ENCODE measurements at regions not wholly inside any gene's neighbourhood (a gene's known extent, or its start where the extent isn't known, plus 50 kb on each side); places are given as distances from the start of the nearest gene placed in this dataset.
"Not testable (repeated sequence)": the region's sequence is repeated elsewhere in the genome, so short reads cannot be mapped to it uniquely, and the experiment has no call there.

DNA sequence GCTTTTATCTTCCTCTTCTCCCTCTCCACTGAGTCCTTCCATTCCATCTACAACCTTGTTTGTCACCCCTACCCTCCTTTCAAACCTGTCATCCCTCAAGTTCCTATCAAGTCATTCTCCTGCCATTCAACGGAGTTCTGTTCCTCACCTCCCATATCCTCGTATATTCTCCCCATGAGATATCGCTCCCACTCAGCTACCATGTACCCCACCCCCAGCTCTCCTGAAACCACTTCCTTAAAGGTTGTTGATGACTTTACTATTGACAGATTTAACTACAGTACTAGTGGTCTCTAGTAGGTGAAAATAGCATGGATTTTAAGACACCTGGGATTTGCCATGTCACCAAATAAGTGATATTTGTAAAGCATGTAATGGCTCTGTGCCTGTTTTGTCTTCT is 107.4 kb upstream of the BARHL2 start:
- no peak for DNase-seq (ENCODE audit: low read depth in 2 of 2)

- no peak for DNase-seq (ENCODE audit: low read depth in 2 of 2)
Observed at GRCh38 chr1:90823686-90824085, 106.6 kb upstream of the BARHL2 start.

GRCh38 chr1:90821788-90822359 is 104.8 kb upstream of the BARHL2 start:
- no peak for DNase-seq (ENCODE audit: low read depth in 2 of 2)

- DNase-seq (ENCODE audit: low read depth in 2 of 2) = no peak
Observed at GRCh38 chr1:90821152-90821787, 104.2 kb upstream of the BARHL2 start.

- DNase-seq (ENCODE audit: low read depth in 2 of 2) = no peak
Observed at GRCh38 chr1:90820745-90821144, 103.6 kb upstream of the BARHL2 start.

- DNase-seq (ENCODE audit: low read depth in 2 of 2) = no peak
Observed at GRCh38 chr1:90817399-90817798, 100.3 kb upstream of the BARHL2 start.

- DNase-seq (ENCODE audit: low read depth in 2 of 2) = not testable (repeated sequence)
Observed at GRCh38 chr1:90812237-90812636, 95.1 kb upstream of the BARHL2 start.

DNA sequence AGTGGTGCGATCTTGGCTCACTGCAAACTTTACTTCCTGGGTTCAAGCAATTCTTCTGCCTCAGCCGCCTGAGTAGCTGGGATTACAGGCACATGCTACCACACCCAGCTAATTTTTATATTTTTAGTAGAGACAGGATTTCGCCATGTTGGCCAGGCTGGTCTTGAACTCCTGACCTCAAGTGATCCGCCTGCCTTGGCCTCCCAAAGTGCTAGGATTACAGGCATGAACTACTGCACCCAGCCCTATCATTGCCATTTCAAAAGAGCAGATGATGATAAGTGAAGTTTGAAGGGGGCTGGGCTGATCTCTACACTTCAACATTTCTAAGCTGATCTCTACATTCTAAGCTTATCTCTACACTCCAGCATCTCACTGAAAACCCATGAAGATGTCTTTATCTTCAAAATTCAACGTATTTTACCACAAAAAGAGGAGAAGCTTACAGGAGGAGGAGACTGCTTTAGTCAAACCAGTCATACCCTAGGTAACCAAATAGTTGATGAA is 94.4 kb upstream of the BARHL2 start:
- DNase-seq (ENCODE audit: low read depth in 2 of 2) = not testable (repeated sequence)

GRCh38 chr1:90810681-90811080 is 93.6 kb upstream of the BARHL2 start:
- no peak for DNase-seq (ENCODE audit: low read depth in 2 of 2)

GRCh38 chr1:90809996-90810395 is 92.9 kb upstream of the BARHL2 start:
- no peak for DNase-seq (ENCODE audit: low read depth in 2 of 2)

DNA sequence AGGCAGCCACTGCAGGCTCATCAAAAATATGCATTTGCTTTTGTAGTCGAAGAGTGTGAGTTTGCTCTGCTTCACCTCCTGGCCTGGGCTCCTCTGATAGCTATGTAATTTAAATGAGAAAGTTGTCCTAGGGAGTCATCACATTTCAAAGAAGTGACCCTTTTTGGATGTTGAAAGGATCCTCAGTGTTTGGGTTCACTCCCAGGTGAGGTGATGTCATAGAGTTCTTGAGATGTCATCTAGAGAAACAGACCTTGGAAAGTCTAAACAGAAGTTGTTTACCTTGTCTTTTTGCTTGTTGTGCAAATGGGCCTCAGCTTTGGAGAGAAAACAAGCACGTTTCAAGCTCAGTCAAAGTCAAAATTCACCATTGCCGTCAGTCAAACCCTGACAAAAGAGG is 92.0 kb upstream of the BARHL2 start:
- DNase-seq (ENCODE audit: low read depth in 2 of 2) = no peak

- DNase-seq (ENCODE audit: low read depth in 2 of 2) = no peak
Observed at GRCh38 chr1:90807329-90807728, 90.2 kb upstream of the BARHL2 start.

DNA sequence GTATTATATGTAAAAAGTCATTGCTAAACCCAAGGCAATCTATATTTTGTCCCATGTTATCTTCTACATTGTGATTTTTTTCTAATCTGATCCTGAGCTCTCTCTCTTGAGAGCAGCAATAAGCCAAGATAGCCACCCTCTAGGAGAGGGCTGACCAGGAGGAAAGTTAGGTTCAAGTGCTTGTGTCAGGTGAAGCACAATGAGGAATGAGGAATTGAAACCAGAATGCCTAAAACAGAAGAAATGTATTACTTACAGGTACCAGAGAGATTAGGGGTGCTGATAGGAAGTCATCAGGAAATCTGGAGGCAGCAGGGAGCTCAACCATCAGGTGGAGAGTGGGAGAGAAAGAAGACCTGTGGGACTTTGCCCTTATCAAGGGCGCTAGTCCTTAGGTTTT is 85.5 kb upstream of the BARHL2 start:
- DNase-seq (ENCODE audit: low read depth in 2 of 2) = no peak

GRCh38 chr1:90800012-90800717 is 83.1 kb upstream of the BARHL2 start:
- no peak for DNase-seq (ENCODE audit: low read depth in 2 of 2)

DNA sequence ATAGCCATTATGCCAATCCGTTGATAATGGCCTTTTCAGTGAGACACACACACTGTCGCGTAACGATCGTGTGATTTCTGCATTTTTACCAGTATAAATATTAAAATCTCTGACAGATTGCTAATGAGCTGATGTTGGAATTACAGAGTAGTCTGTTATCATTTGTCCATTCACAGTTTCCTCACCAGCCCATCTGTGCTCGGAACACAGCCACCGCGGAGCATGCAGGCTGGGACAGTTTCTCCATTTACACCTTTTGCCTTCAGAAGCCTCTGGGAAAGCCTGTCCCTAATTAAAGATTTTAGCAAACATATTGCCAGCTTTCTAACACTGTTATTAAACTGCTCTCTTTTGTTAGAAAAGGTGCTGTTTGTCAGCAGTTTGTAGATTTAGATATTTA is 82.2 kb upstream of the BARHL2 start:
- no peak for DNase-seq (ENCODE audit: low read depth in 2 of 2)

GRCh38 chr1:90798883-90799282 is 81.8 kb upstream of the BARHL2 start:
- DNase-seq (ENCODE audit: low read depth in 2 of 2) = no peak

DNA sequence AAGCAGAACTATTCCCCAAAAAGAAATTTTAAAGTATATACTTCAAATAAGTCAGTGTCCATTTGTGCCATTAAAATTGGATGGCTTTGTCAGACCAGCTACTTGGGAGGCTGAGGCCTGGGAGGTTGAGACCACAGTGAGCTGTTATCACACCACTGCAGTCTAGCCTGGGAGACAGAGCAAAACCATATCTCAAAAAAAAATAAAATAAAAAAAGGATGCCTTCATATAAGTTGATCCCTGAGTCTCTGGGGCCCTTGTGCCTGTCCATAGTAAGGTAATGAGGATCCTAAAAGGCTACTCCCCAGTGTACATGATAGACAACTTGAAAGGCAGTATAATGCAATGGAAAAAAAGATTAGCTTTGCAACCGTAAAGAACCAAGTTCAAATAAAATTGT is 81.2 kb upstream of the BARHL2 start:
- DNase-seq (ENCODE audit: low read depth in 2 of 2) = no peak

- no peak for DNase-seq (ENCODE audit: low read depth in 2 of 2)
Observed at GRCh38 chr1:90795431-90795830, 78.3 kb upstream of the BARHL2 start.

DNA sequence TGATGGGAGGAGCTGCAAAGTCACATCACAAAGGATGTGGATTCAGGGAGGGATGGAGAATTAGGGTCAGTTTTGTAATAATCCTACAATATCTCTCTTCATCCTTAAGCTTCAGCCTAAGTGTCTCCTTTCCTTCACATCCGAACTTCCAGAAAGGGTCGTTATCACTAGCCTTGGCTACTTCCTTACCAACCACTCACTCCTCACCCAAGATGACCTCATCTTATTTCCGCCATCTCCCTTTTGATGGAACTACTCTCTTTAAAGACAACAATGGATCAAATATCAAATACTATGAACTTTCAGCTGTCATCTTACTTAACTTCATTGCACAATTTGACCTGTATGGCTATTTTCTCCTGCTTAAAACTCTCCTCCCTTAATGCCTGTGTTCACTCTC is 69.6 kb upstream of the BARHL2 start:
- no peak for DNase-seq (ENCODE audit: low read depth in 2 of 2)

- no peak for DNase-seq (ENCODE audit: low read depth in 2 of 2)
Observed at GRCh38 chr1:90784186-90784847, 67.2 kb upstream of the BARHL2 start.

- DNase-seq (ENCODE audit: low read depth in 2 of 2) = no peak
Observed at GRCh38 chr1:90783181-90783580, 66.1 kb upstream of the BARHL2 start.

- no peak for DNase-seq (ENCODE audit: low read depth in 2 of 2)
Observed at GRCh38 chr1:90782046-90782445, 64.9 kb upstream of the BARHL2 start.

DNA sequence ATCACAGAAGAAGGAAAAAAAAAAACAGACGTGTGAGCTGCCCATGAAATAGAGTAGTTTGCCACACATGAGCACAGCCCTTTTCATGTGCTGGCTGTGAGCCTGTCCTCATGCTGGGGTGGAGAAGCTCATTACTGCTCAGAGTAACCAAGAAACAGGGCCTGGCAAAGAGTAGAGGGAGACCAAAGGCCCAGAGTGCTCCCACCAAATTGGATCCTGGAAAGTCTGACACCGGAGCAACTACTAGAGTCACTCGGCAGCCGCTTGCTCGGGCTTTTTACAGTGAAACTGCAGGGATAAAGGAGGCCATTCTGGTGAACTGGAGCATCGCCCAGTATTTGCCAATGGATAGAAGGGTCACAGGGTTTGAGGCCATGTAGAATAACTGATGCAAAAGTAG is 64.4 kb upstream of the BARHL2 start:
- no peak for DNase-seq (ENCODE audit: low read depth in 2 of 2)
